Testis (tissue), 2 donors: ENCODE measurements at regions not wholly inside any gene's neighbourhood (a gene's known extent, or its start where the extent isn't known, plus 50 kb on each side); places are given as distances from the start of the nearest gene placed in this dataset.
A peak's percentile ranks its signal among the peaks of the same experiment; 100 is the strongest.

Experiments used
- DNase-seq: peaks from one replicate; pipeline ENCODE4 v3.0.0-alpha.2; 2019
- H3K27ac ChIP-seq, 2 donors: fragments of 200-600 bp; sonication (generic); one replicate each; pipeline ENCODE4 v1.5.1; 2019
- H3K27me3 ChIP-seq: fragments of 200-600 bp; sonication (generic); one replicate; pipeline ENCODE4 v1.5.1; 2019
- H3K36me3 ChIP-seq: fragments of 200-600 bp; sonication (generic); one replicate; pipeline ENCODE4 v1.5.1; 2017; ENCODE audit warnings: low read depth; ENCODE audit errors: missing control alignments
- H3K4me1 ChIP-seq: fragments of 200-600 bp; sonication (generic); one replicate; pipeline ENCODE4 v1.5.1; 2019
- H3K4me3 ChIP-seq, 2 donors: fragments of 200-600 bp; sonication (generic); one replicate each; pipeline ENCODE4 v1.5.1; 2017 to 2019
- H3K9me3 ChIP-seq: fragments of 200-600 bp; sonication (generic); one replicate; pipeline ENCODE4 v1.5.1; 2017
- CTCF ChIP-seq, 3 experiments: fragments of 450-650 bp in 2 of 3; fragments of 200-600 bp in 1 of 3; sonication (generic) in 1 of 3; IDR thresholded peaks; one replicate each; pipeline ENCODE4 v1.5.1; 2016 to 2019; ENCODE audit warnings: antibody characterized with exemption in 3 of 3, mild to moderate bottlenecking in 2 of 3, moderate library complexity in 1 of 3
- POLR2A ChIP-seq: fragments of 450-650 bp; IDR thresholded peaks from one replicate; pipeline ENCODE4 v1.6.1; 2017; ENCODE audit warnings: antibody characterized with exemption, mild to moderate bottlenecking, moderate library complexity
- WGBS, 2 donors: methylation state at CpG; one replicate each; pipeline ENCODE4 v1.1.5; 2018; 5-methylcytosine and 5-hydroxymethylcytosine counted together
- intact Hi-C: fragments of 100-400 bp; cut with DNase I; formaldehyde crosslinking; loops from one replicate; pipeline ENCODE4 v1.15.1; 2023; ENCODE audit warnings: low total_unique reads

DNA sequence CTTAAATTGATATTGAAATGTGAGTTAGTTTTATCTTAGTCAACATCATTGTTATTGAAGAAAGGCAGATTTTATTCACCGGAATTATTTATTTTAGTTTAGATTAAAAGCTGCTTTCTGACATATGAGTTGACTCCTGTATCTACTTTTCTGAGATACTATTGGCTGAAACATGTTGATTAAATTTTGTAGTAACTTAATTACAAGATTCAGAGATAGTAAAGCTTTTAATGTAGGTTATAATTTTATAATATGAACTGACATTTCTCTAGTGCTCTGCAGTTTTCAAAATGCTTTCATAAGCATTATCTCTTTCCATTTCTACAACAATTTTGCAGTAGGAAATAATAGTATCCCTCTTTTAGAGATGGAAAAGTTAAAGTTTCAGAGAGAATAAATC lies 616.0 kb downstream of the USP25 start:
- WGBS, 2 donors = 80 to 90% methylated on average over 1 of the region's 1 CpG
- TF ChIP-seq POLR2A (no peak), CTCF (IDR thresholded peaks at IDR 0.05) (no peak)

DNA sequence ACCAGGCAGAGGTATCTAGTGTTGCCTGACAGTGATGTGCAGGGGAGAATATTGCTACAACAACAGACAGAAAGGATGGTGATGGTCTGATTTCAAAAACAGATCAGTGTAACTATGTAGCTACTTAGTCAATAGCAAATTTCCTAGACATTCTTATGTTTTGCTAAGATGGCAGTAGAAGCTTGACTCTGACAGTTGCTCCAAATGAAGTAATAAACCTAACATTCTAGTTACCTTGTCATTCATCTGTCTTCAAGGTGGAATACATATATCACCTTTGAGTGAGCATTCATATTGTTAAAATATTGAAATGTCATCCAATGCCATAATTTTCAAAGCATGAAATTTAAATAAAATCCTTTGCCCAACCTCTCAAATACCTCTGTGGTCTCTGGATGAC lies 617.4 kb downstream of the USP25 start:
- Histone ChIP-seq H3K27me3 (no peaks in the 10 kb centered on the region), H3K4me3 (no peak overlapping the region), H3K9me3 (no peaks in the 10 kb centered on the region), H3K27ac (peak overlapping the region in 1 of 2 donors; percentile 36), H3K36me3 (no peaks in the 10 kb centered on the region), H3K4me1 (no peaks in the 10 kb centered on the region)
- no peak for DNase-seq
- intact Hi-C loops = no loop called here
- TF ChIP-seq CTCF (IDR thresholded peaks at IDR 0.05) (no peak), POLR2A (no peak)

More for the DNA sequence above, 616.0 kb downstream of the USP25 start:
- intact Hi-C loops = no loop called here
- no peak overlapping the region for H3K27ac ChIP-seq
- DNase-seq = no peak
- H3K36me3 ChIP-seq = no peaks in the 10 kb centered on the region
- H3K4me3 ChIP-seq = no peak overlapping the region
- no peaks in the 10 kb centered on the region for H3K9me3 ChIP-seq
- no peaks in the 10 kb centered on the region for H3K4me1 ChIP-seq
- no peaks in the 10 kb centered on the region for H3K27me3 ChIP-seq

GRCh38 chr21:16353764-16354163 lies 624.0 kb downstream of the USP25 start:
- Histone ChIP-seq H3K27me3 (no peaks in the 10 kb centered on the region), H3K4me3 (peak overlapping the region; percentile 12 to 39), H3K9me3 (no peaks in the 10 kb centered on the region), H3K36me3 (no peaks in the 10 kb centered on the region), H3K27ac (no peak overlapping the region), H3K4me1 (peaks cover 3% of the 10 kb centered on the region)
- TF ChIP-seq POLR2A (no peak), CTCF (IDR thresholded peaks at IDR 0.05) (no peak)
- DNase-seq = no peak
- intact Hi-C loops = no loop called here
- 57 to 60% methylated on average over 6 of the region's 6 CpGs for WGBS, 2 donors

DNA sequence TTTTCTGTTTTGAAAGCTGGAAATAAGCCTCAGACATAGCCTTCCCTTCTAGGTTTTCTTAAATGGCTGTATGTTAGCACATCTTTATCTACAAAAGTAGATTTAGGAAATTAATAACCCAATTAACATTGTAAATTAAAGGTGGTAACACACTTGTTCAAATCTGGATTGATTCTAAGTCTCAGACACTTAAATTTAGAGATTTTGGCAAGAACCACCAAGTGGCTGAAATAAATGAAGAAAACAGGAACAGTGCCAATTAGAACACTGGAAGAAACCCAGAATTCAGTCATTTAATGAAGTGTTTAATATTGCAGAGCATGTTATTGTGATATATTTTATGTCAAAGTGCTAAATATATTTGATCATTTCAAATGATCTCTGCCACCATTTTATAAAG lies 628.2 kb downstream of the USP25 start:
- Histone ChIP-seq H3K27ac (no peak overlapping the region), H3K27me3 (no peaks in the 10 kb centered on the region), H3K4me1 (peaks cover 3% of the 10 kb centered on the region), H3K9me3 (no peaks in the 10 kb centered on the region), H3K36me3 (no peaks in the 10 kb centered on the region), H3K4me3 (no peak overlapping the region)
- TF ChIP-seq CTCF (IDR thresholded peaks at IDR 0.05) (no peak), POLR2A (no peak)
- no peak for DNase-seq
- intact Hi-C loops = no loop called here

DNA sequence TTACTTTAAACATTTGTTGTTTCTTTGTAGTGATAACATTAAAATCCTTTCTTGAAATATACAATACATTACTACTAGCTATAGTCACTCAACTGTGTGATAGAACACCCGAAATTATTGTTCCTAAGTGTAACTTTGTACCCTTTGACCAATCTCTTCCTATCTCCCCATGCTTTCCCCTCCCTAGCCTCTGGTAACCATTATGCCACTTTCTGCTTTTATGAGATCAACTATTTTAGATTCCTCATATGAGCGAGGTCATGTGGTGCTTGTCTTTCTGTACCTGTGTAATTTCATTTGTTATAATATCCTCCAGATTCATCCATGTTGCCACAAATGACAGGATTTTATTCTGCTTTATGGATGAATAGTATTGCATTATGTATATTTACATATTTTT lies 629.0 kb downstream of the USP25 start:
- Histone ChIP-seq H3K27me3 (no peaks in the 10 kb centered on the region), H3K4me3 (no peak overlapping the region), H3K36me3 (no peaks in the 10 kb centered on the region), H3K9me3 (no peaks in the 10 kb centered on the region), H3K4me1 (peaks cover 3% of the 10 kb centered on the region), H3K27ac (no peak overlapping the region)
- intact Hi-C loops = no loop called here
- no peak for DNase-seq
- WGBS, 2 donors = 66 to 70% methylated on average over 2 of the region's 2 CpGs
- no peak for TF ChIP-seq POLR2A
- no peak for TF ChIP-seq CTCF (IDR thresholded peaks at IDR 0.05)
